SK-N-DZ (cell line): ENCODE measurements at regions not wholly inside any gene's neighbourhood (a gene's known extent, or its start where the extent isn't known, plus 50 kb on each side); places are given as distances from the start of the nearest gene placed in this dataset.

Experiments
- DNase-seq: peaks from one replicate; pipeline ENCODE4 v3.0.0-alpha.2; 2015; ENCODE audit warnings: low spot score

DNA sequence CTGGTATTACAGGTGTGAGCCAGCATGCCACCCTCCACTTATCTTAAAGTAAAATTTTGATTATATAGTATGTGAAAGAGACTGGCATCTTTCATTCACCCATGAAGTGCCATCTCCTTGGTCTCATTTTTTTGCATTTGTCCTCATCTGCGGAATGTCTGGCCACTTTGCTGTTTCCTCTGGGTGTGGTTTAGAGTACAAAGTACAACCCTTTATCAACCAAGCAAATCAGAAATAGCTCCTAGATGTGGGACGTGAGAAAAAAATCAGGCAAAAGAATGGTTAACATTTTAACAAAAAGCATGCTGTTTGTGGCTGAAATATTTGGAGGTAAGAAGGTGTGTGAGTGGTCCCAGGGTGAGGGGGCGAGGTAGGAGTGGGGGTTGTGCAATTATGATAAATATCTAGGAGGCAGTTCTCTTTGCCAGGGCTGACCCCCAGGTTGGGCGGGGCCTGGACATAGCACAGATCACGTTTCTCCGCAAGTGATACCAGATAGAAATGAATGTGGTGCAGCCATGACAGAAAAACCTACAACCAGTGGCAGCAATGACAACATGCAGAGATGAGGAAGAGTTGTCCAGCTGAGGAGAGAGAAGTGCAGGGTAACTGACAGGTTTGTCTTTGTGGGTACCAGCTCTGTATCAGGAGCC, 115.8 kb upstream of the SERTAD2 start:
- peak; percentile 36 for DNase-seq

DNA sequence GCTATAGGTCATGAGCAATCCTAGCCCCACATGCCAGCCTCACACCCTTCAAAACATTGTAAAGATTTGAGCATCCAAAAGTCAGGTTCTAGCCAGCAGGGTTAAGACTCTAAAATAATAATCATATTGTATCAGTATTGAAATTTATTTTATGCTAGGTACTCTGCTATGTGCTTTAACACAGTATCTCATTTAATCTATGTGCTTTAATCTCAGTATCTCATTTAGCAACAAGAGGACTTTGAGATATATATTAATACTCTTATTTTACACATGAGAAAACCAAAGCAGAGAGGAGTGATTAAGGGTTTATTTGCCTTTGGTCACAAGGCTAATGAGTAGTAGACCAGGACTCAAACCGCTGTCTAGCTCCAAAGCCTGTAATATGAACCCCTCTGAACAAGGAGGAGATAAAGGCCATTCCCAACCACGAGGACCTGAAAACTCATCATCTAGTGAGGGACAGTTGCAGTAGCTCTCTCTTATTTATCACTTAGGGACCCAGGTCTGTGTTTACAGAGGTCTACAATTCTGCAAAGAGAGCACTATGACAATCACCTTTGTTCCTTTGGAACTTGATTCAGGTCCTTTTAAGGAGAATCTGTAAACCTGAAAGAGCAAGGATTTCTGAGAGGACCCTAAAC, 116.5 kb upstream of the SERTAD2 start:
- DNase-seq = no peak

- peak; percentile 43 for DNase-seq
Measured at GRCh38 chr2:64770781-64771334, 117.1 kb upstream of the SERTAD2 start.

DNA sequence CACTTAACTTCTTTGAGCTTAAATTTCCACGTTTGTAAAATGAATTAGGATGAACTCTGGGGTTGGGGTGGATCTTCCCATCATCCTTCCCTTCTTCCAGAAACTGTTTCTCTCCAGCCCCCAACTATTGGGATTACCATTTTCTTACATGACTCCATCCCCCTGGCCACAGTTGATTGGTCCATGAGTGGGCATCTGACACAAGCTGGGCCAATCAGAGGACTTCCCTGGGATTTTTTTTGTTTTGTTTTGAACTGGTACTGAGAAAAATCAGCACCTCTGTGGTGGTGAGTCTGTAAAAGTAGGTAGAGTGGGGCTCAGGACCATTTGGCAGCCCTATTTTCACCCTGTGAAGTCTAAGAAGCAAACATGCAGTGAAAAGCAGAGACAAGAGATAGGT, 118.0 kb upstream of the SERTAD2 start:
- no peak for DNase-seq

- no peak for DNase-seq
Measured at GRCh38 chr2:64773461-64774118, 119.9 kb upstream of the SERTAD2 start.

- DNase-seq = no peak
Measured at GRCh38 chr2:64777841-64778240, 124.1 kb upstream of the SERTAD2 start.

DNA sequence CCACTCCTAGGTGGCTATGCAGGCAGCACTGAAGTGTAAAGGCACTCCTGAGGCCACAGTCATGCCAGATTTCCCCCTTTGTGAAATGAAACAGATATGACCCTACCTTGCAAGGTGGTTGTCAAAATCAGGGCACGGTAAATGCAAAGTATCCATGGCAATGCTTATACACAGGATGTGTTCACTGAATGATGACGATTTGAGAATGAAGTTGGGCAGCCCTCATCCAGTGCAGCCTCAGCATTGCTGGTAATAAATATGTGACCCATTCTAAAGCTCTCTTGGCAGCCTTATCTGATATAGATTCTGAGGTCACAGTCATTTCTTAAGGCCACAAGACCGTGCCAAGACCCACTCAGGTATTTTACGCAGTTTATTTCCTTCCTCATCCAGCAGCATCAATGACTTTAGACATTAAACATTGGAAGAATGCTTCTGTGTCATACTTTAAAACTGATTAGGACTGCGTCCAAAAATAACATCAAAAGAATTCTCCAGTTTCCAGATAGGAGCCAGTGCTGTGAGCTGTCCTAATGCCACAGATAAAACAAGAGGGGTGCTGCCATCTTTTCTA, 125.5 kb upstream of the SERTAD2 start:
- no peak for DNase-seq

DNA sequence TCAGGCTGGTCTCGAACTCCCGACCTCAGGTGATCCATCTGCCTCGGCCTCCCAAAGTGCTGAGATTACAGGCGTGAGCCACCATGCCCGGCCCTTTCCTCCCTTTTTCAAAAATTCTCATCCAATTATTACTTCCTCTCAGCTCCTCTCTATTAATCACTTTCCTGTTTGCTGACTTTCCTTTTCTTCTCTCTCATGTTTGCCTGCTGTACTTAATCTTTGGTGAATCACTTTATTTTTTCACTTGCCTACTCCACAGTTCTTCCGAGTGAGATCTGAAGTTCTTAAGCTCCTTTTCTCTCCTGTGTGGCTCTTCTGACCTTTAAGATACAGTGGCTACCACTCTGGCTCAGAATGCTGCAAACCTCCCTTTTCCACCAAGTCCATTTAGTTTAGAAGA, 126.3 kb upstream of the SERTAD2 start:
- no peak for DNase-seq

GRCh38 chr2:64781711-64782390, 128.1 kb upstream of the SERTAD2 start:
- DNase-seq = no peak

DNA sequence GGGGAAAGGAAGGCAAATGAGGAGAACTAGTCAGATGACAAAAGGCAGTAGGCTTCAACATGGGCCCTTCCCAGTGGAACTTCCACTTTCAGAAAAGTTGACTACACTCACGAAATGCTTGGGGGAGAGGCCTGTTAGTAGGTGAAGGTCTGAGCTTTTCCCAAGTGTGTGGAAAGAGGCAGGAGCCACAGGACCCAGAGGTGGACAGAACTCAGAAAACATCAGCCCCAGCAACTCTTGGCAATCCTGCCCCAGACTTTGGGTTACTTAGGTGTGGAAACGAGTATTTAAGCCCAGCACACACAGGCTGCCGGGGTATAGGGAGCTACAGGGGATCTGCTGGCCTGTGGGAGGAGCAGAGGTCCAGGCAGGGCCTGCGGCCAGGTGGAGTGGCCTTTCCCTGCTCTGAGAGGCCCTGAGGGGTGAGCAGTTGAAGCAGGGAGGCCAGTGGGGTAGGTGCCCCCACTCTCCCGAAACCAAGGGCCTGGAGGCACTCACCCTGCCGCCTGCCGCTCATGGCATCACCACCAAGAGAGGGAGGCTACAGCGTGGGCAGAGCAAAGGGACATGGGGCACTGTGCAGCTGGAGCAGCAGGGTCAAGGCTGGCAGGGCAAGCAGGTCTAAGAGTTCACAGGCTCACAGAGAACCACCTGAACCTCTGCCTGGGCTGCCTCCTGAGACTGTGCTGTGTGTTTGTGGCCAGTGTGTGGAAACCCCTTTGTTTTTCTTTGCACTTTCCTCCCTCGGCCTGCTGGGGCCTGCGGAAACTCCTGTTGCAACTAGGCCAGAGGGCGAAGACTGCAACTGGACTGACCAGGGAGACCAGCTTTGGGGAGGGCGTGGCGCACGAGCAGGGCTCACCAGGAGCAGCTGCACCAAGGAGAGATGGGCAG, 130.7 kb upstream of the SERTAD2 start:
- DNase-seq = no peak

- DNase-seq = no peak
Measured at GRCh38 chr2:64785245-64785644, 131.5 kb upstream of the SERTAD2 start.

- no peak for DNase-seq
Measured at GRCh38 chr2:64786343-64787018, 132.8 kb upstream of the SERTAD2 start.

DNA sequence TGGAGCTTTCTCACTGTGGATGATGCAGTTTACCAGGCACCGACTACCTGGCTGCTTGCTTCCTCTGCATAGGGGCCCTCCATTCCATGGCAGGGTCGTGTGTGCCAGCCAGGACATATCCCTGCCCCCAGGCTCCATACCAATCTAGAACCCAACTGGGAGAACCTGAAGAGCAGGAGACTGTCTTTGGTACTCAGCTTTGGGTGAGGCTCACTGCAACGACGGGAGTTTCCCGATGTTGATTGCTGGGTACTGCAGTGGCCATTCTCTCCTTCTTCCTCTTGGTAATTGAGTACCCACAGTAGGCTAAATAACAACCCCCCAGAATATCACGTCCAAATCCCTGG, 133.3 kb upstream of the SERTAD2 start:
- no peak for DNase-seq

- no peak for DNase-seq
Measured at GRCh38 chr2:64787698-64788097, 134.0 kb upstream of the SERTAD2 start.

GRCh38 chr2:64789466-64790320, 136.0 kb upstream of the SERTAD2 start:
- DNase-seq = no peak

DNA sequence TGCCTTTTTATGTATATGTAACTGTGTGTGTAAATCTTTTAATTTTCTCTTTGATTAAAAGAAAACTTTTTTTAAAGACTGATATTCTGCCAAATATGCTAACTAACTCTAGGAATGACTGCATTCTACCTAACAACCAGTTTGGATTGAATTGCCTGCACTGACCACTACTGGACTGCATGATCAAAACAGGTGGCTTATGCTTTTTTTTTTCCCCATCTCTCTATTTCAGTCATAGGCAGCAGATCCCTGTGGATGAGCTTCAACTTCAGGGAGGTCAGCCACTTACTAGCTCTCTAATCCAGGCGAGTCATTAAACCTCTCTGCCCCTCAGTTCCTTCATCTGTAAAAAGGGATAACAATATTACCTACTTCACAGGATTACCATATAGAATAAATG, 138.6 kb upstream of the SERTAD2 start:
- no peak for DNase-seq

GRCh38 chr2:64792995-64793639, 139.4 kb upstream of the SERTAD2 start:
- no peak for DNase-seq

- DNase-seq = no peak
Measured at GRCh38 chr2:64793701-64794100, 140.0 kb upstream of the SERTAD2 start.
